Activated CD4-positive, alpha-beta T cell treated with anti-CD3 and anti-CD28 coated beads, Interleukin-10, Interleukin-2, amounts not matched to agents 100 ng/mL and 50 ng/mL, durations not matched to agents 16 hours and 8 hours (primary cell): ENCODE measurements at regions not wholly inside any gene's neighbourhood (a gene's known extent, or its start where the extent isn't known, plus 50 kb on each side); places are given as distances from the start of the nearest gene placed in this dataset.
"Not testable (repeated sequence)": the region's sequence is repeated elsewhere in the genome, so short reads cannot be mapped to it uniquely, and the experiment has no call there.

Experiments
- DNase-seq: peaks from one replicate; pipeline ENCODE4 v3.0.0-alpha.2; 2020

- DNase-seq, result no peak
Observed at GRCh38 chr18:30929718-30930117, 112.8 kb downstream of the DSC3 start.

GRCh38 chr18:30929065-30929464 is 113.5 kb downstream of the DSC3 start:
- DNase-seq, result no peak

- DNase-seq, result no peak
Observed at GRCh38 chr18:30927517-30928075, 114.9 kb downstream of the DSC3 start.

GRCh38 chr18:30927042-30927441 is 115.5 kb downstream of the DSC3 start:
- no peak for DNase-seq

GRCh38 chr18:30925795-30926194 is 116.7 kb downstream of the DSC3 start:
- no peak for DNase-seq

- DNase-seq, result no peak
Observed at GRCh38 chr18:30920757-30921156, 121.8 kb downstream of the DSC3 start.

- no peak for DNase-seq
Observed at GRCh38 chr18:30920351-30920750, 122.2 kb downstream of the DSC3 start.

GRCh38 chr18:30917651-30918050 is 124.9 kb downstream of the DSC3 start:
- DNase-seq, result no peak

GRCh38 chr18:30915336-30915988 is 127.1 kb downstream of the DSC3 start:
- no peak for DNase-seq

GRCh38 chr18:30908381-30908780 is 134.2 kb downstream of the DSC3 start:
- no peak for DNase-seq

GRCh38 chr18:30903566-30903965 is 139.0 kb downstream of the DSC3 start:
- DNase-seq, result peak; percentile 0

- no peak for DNase-seq
Observed at GRCh38 chr18:30889519-30890301, 152.8 kb downstream of the DSC3 start.

- no peak for DNase-seq
Observed at GRCh38 chr18:30888344-30888743, 154.2 kb downstream of the DSC3 start.

- DNase-seq, result no peak
Observed at GRCh38 chr18:30886998-30887397, 155.5 kb downstream of the DSC3 start.

- no peak for DNase-seq
Observed at GRCh38 chr18:30870466-30870865, 172.1 kb downstream of the DSC3 start.

GRCh38 chr18:30862900-30863299 is 179.6 kb downstream of the DSC3 start:
- DNase-seq, result no peak

- no peak for DNase-seq
Observed at GRCh38 chr18:30860741-30861140, 181.8 kb downstream of the DSC3 start.

- DNase-seq, result no peak
Observed at GRCh38 chr18:30859036-30859435, 183.5 kb downstream of the DSC3 start.

GRCh38 chr18:30858560-30858959 is 184.0 kb downstream of the DSC3 start:
- no peak for DNase-seq

- no peak for DNase-seq
Observed at GRCh38 chr18:30855762-30856161, 186.8 kb downstream of the DSC3 start.

GRCh38 chr18:30852980-30853379 is 189.6 kb downstream of the DSC3 start:
- no peak for DNase-seq

GRCh38 chr18:30852541-30852940 is 190.0 kb downstream of the DSC3 start:
- DNase-seq, result no peak

- DNase-seq, result not testable (repeated sequence)
Observed at GRCh38 chr18:30839056-30839561, 203.4 kb downstream of the DSC3 start.

GRCh38 chr18:30828700-30829099 is 213.8 kb downstream of the DSC3 start:
- no peak for DNase-seq
